Ecto neural progenitor cell (in vitro differentiated cells): ENCODE measurements at regions not wholly inside any gene's neighbourhood (a gene's known extent, or its start where the extent isn't known, plus 50 kb on each side); places are given as distances from the start of the nearest gene placed in this dataset.
"Not testable (repeated sequence)": the region's sequence is repeated elsewhere in the genome, so short reads cannot be mapped to it uniquely, and the experiment has no call there.

Source experiments
- DNase-seq: peaks from one replicate; pipeline ENCODE4 v3.0.0-alpha.2; 2018; ENCODE audit warnings: low spot score

DNA sequence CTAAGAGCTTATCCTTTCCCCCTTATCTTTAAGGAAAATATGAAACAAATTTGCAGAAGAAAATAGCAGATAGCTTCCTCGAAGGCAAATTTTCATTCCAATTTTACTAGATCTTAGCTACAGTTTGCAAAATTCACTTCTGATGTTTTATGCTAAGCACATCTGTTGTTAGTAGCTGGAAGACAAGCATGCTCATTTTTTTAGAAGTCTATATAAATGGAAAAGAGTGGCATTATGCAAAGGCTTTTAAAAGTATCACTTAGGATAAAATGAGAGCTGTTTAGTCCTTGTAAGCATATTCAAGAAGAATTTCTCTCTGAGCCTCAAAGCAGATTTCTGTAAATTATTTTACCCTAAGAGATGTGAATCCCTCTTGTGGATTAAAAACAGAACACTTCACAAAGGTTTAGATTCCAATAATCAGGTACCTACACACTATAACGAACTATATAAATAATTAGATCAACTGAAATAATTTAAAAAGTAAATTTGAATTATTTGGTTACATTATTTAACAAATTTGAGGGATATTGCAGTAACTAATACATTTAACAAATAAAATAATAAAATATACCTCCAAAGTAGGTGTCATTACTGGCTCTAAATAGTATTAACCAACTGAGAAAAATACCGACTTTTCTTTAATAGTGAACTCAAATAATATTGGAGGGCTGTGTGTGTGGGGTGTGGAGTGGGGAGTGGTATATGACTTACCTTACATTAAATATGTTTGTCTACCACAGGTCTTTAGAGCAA is 307.1 kb downstream of the SEMA3D start:
- no peak for DNase-seq

DNA sequence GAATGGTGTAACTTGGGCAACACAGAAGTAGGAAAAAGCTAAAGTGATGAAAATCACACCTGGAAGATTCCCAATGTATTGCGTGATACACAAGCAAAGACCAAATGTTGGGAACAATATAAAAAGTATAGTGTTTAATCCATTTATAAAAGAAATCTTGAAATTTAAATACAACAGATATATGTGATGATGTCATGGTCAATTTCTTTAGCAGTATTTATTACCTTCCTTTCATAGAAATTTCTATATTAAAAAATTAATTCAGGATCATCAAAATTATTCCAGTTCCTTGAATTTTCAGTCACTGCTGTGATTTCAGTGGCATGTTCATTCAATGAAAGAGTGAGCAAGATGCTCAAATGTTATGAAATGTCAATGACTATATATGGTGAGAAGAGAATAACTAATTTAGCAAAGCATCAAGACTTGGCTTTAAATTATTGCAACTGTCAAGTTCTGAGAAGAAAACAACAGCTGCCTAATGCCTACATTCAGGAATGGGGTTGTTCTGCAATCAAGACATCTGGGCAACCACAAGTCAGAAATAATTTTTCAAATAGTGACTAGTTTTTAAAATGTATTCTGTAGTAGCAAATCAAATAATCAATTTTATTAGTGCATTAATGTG is 308.8 kb downstream of the SEMA3D start:
- no peak for DNase-seq

GRCh38 chr7:84876061-84876821 is 310.6 kb downstream of the SEMA3D start:
- no peak for DNase-seq

DNA sequence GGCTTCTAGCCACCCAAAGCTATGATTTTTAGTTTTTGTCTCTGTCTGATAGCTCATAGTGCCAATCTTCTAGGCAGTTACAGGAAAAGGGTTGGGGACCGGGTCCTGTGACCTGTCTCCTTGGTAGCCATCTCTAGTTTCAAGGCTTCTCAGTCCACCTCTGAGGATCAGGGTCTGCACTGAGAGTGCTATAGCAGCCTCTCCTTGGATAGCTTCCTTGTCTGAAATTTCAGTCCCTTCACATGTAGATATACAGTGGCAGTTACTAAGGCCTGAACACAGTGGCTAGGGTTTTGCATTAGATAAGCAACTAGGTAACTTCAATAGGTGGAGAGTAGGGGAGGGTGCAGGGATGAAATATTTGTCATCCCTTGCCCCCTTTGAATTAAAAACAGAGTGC is 321.3 kb downstream of the SEMA3D start:
- DNase-seq, result no peak

- no peak for DNase-seq
Measured at GRCh38 chr7:84857336-84857735, 329.5 kb downstream of the SEMA3D start.

- DNase-seq, result no peak
Measured at GRCh38 chr7:84855758-84856157, 331.1 kb downstream of the SEMA3D start.

GRCh38 chr7:84848974-84849372 is 337.9 kb downstream of the SEMA3D start:
- DNase-seq, result not testable (repeated sequence)

- DNase-seq, result no peak
Measured at GRCh38 chr7:84848219-84848973, 338.5 kb downstream of the SEMA3D start.

GRCh38 chr7:84847790-84848189 is 339.1 kb downstream of the SEMA3D start:
- DNase-seq, result no peak

DNA sequence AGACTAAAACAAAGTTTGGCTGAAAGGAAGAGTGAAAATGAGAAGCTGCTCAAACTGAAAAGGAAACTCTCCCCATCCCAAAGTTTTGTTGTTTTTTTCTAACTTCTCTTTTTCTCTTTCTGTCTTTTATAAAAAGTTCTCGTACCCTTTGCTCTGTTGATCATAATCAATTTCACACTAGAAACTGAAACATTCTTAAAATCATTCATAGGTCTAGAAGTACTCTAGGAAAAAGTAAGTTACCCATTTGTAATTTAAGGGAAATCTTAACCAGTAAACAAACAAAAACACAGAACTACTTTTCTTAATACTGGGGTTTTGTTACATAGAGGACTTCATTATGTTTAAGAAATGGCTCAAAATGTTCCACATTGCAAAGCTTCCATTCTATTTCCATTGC is 339.8 kb downstream of the SEMA3D start:
- no peak for DNase-seq

DNA sequence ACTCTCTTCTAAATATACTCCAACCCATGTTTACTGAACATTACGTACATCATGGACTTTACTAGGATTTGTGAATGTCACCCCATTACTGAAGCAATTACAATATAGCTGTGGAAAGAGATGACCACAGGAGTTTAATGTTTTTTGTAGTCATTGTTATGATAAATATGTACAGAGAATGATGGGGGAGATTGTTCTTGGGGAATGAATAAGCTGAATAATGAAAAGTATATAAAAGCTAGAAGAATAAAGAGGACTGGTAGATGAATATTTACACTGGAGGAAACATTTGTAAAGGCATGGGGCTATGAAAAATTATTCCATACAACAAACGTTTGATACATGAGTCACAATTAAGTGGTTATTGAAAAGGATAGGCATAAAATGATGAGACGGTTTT is 340.9 kb downstream of the SEMA3D start:
- no peak for DNase-seq

DNA sequence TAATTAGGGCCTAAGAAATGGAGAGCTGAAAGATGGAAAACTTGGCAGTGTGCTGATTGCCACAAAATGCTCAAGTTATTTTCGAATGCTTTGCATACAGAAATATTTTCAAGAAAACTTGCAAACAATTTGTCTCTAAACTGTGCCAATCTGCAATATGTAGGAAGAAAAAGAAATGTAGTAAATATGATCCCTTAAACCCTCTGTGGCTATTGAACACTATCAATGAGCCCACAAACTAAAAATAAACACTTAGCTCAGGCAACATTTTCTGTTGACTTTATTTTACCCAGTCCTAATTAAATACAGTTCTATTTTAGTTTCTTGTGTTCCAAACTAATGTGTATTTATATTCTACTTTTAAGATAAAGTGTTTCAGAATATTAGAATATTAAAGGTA is 342.1 kb downstream of the SEMA3D start:
- no peak for DNase-seq

- no peak for DNase-seq
Measured at GRCh38 chr7:84841809-84842208, 345.0 kb downstream of the SEMA3D start.

- DNase-seq, result no peak
Measured at GRCh38 chr7:84838857-84839256, 348.0 kb downstream of the SEMA3D start.

GRCh38 chr7:84837405-84837804 is 349.5 kb downstream of the SEMA3D start:
- no peak for DNase-seq

- no peak for DNase-seq
Measured at GRCh38 chr7:84829719-84830118, 357.1 kb downstream of the SEMA3D start.

- DNase-seq, result no peak
Measured at GRCh38 chr7:84824057-84824651, 362.7 kb downstream of the SEMA3D start.

GRCh38 chr7:84823530-84823929 is 363.3 kb downstream of the SEMA3D start:
- DNase-seq, result no peak

DNA sequence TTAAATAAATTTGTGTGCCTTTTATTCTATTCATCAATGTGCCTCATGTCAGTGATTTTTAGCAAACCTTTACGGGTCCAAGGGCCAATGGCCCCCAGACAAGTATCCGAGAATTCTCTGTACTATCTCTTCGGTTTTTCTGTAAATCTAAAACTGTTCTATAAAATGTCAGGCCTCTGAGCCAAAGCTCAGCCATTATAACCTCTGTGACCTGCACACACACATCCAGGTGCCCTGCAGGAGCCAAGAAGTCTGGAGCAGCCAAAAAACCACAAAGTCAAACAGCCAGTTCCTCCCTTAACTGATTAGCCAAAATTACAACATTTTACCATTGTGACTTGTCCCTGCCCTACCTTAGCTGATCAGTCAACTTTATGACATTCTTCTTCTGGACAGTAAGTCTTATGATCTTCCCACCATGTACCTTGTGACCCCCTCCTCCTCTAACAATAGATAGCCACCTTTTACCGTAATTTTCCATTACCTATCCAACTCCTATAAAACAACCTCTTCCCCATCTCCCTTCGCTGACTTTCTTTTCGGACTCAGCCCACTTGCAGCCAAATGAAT is 363.8 kb downstream of the SEMA3D start:
- no peak for DNase-seq

DNA sequence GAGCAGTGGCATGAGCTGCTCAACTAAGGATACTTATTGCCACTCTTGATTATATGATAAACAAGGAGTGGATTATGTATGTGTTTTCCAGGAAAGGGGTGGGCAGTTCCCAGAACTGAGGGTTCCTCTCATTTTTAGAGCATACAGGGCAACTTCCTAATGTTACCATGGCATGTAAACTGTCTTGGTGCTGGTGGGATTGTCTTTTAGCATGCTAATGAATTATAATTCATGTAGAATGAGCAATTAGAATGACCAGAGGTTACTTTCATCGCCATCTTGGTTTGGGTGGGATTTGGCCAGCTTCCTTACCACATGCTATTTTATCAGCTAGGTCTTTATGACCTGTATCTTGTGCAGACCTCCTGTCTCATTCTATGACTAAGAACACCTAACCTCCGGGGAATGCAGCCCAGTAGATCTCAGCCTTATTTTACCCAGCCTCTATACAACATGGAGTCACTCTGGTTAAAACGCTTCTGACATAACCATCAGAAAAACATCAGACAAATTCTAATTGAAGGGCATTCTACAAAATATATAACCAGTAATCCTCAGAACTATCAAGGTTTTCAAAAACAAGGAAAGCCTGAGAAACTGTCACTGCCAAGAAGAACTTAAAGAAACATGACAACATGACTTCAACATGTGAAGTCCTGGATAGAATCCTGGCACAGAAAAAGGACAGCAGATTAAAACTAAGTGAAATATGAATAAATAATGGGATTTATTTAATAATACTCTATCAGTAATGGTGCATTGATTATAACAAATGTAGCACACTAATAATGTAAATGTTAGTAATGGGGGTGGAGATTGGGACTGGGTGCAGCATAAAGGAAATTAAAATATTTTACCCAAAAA is 365.0 kb downstream of the SEMA3D start:
- no peak for DNase-seq

DNA sequence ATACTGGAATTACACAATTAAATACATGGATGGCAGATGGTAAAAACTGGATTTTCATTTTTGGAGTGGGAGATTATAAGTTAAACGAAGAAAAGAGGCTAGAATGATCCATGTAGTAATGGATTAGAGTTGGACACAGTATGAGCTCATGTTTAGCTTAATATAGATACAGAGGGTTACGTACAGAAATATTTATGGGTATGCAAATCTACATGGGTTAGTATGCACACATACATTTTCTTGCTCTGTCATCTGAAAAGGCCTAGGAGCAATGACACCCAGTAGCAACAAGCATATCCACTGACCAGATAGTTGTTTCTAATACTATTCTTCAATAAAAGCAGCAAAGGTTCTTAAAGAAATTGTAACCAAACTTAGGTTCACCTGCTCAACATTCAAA is 366.4 kb downstream of the SEMA3D start:
- no peak for DNase-seq
